GM23338 (cell line): ENCODE measurements at regions not wholly inside any gene's neighbourhood (a gene's known extent, or its start where the extent isn't known, plus 50 kb on each side); places are given as distances from the start of the nearest gene placed in this dataset.

Experiments used
- ATAC-seq: fragments of 200-7000 bp; cut with Tn5 transposase; 3 replicates; pipeline ENCODE4 v1.9.1; 2020
- DNase-seq: peaks from one replicate; pipeline ENCODE4 v3.0.0-alpha.2; 2015; ENCODE audit warnings: low spot score
- H2AFZ ChIP-seq: fragments of 200-600 bp; sonication (generic); 2 replicates; pipeline ENCODE4 v1.8.0; 2016; ENCODE audit warnings: antibody characterized with exemption, mild to moderate bottlenecking, moderate library complexity
- H3F3A ChIP-seq: fragments of 200-600 bp; sonication (generic); replicated peaks from 2 replicates; pipeline ENCODE4 v1.8.0; 2017; ENCODE audit warnings: antibody characterized with exemption, mixed run types, low read depth
- H3K27ac ChIP-seq: fragments of 200-600 bp; sonication (generic); 2 replicates; pipeline ENCODE4 v1.6.1; 2016; ENCODE audit warnings: low read depth
- H3K27me3 ChIP-seq: fragments of 200-600 bp; sonication (generic); 2 replicates; pipeline ENCODE4 v1.8.0; 2016; ENCODE audit warnings: mild to moderate bottlenecking, mixed run types, moderate library complexity; ENCODE audit not compliant: insufficient read depth
- H3K36me3 ChIP-seq: fragments of 200-600 bp; sonication (generic); 2 replicates; pipeline ENCODE4 v1.8.0; 2016; ENCODE audit warnings: mild to moderate bottlenecking; ENCODE audit not compliant: insufficient read depth
- H3K4me1 ChIP-seq: fragments of 200-600 bp; sonication (generic); 2 replicates; pipeline ENCODE4 v1.8.0; 2016; ENCODE audit warnings: mild to moderate bottlenecking, moderate library complexity; ENCODE audit not compliant: insufficient read depth
- H3K4me2 ChIP-seq: fragments of 200-600 bp; sonication (generic); 2 replicates; pipeline ENCODE4 v1.7.1; 2017; ENCODE audit warnings: mixed run types
- H3K4me3 ChIP-seq: fragments of 200-600 bp; sonication (generic); 2 replicates; pipeline ENCODE4 v1.6.1; 2016; ENCODE audit warnings: mixed run types
- H3K79me2 ChIP-seq: fragments of 200-600 bp; sonication (generic); replicated peaks from 2 replicates; pipeline ENCODE4 v1.8.0; 2017; ENCODE audit warnings: mild to moderate bottlenecking; ENCODE audit not compliant: insufficient read depth
- H3K9me2 ChIP-seq: fragments of 200-600 bp; sonication (generic); 2 replicates; pipeline ENCODE4 v1.8.0; 2017; ENCODE audit not compliant: insufficient read depth
- H4K20me1 ChIP-seq: fragments of 200-600 bp; sonication (generic); replicated peaks from 2 replicates; pipeline ENCODE4 v1.8.0; 2017; ENCODE audit warnings: mild to moderate bottlenecking; ENCODE audit not compliant: insufficient read depth
- H3K27ac Mint-ChIP-seq: 2 replicates; pipeline ENCODE4 v1.8.0; 2020; ENCODE audit warnings: inconsistent platforms, mild to moderate bottlenecking, moderate library complexity, mixed read lengths
- H3K27me3 Mint-ChIP-seq: 3 replicates; pipeline ENCODE4 v1.8.0; 2022; ENCODE audit warnings: low read depth, mild to moderate bottlenecking, moderate library complexity, mixed read lengths, inconsistent platforms; ENCODE audit not compliant: insufficient read depth, poor library complexity
- H3K36me3 Mint-ChIP-seq: 3 replicates; pipeline ENCODE4 v1.8.0; 2021; ENCODE audit warnings: low read depth, mild to moderate bottlenecking, inconsistent platforms, moderate library complexity, mixed read lengths
- H3K4me1 Mint-ChIP-seq: 3 replicates; pipeline ENCODE4 v1.8.0; 2020; ENCODE audit warnings: mild to moderate bottlenecking, inconsistent platforms, mixed read lengths
- H3K4me3 Mint-ChIP-seq: 3 replicates; pipeline ENCODE4 v1.8.0; 2021; ENCODE audit warnings: moderate library complexity, mild to moderate bottlenecking, inconsistent platforms, mixed read lengths
- H3K9me3 Mint-ChIP-seq: 3 replicates; pipeline ENCODE4 v1.8.0; 2020; ENCODE audit warnings: moderate library complexity, mild to moderate bottlenecking, inconsistent platforms, mixed read lengths
- CREB1 ChIP-seq: fragments of 250-450 bp; sonication (Bioruptor Pico); IDR thresholded peaks from 2 replicates; pipeline ENCODE4 v1.5.0; 2020; ENCODE audit warnings: low read depth, mild to moderate bottlenecking, moderate library complexity
- CTCF ChIP-seq, 2 experiments: fragments of 200-600 bp in 1 of 2; sonication (generic) in 1 of 2; conservative IDR thresholded peaks; 2 replicates each; pipeline versions ENCODE4 v1.5.1 to v1.6.1; 2016 to 2017; ENCODE audit warnings: antibody characterized with exemption in 2 of 2, low read depth in 2 of 2, mild to moderate bottlenecking in 2 of 2, moderate library complexity in 1 of 2
- ETS1 ChIP-seq: IDR thresholded peaks from 2 replicates; pipeline ENCODE4 v1.6.1; 2016; ENCODE audit warnings: antibody characterized with exemption
- EZH2 ChIP-seq: fragments of 200-600 bp; sonication (generic); IDR thresholded peaks from one replicate; pipeline ENCODE4 v1.8.0; 2017; ENCODE audit warnings: antibody characterized with exemption, mild to moderate bottlenecking, low read depth; ENCODE audit not compliant: unreplicated experiment
- JUNB ChIP-seq: IDR thresholded peaks from one replicate; pipeline ENCODE4 v1.6.1; 2016; ENCODE audit warnings: antibody characterized with exemption; ENCODE audit not compliant: unreplicated experiment
- POLR2AphosphoS5 ChIP-seq: IDR thresholded peaks from 2 replicates; pipeline ENCODE4 v1.6.1; 2016; ENCODE audit warnings: antibody characterized with exemption, low read depth
- REST ChIP-seq: IDR thresholded peaks from one replicate; pipeline ENCODE4 v1.6.1; 2018; ENCODE audit warnings: antibody characterized with exemption; ENCODE audit not compliant: unreplicated experiment
- STAT1 ChIP-seq: IDR thresholded peaks from one replicate; pipeline ENCODE4 v1.6.1; 2016; ENCODE audit warnings: antibody characterized with exemption; ENCODE audit not compliant: unreplicated experiment
- ZNF331 ChIP-seq: fragments of 250-450 bp; sonication (Bioruptor Pico); IDR thresholded peaks from 2 replicates; pipeline ENCODE4 v1.5.0; 2020; ENCODE audit warnings: low read depth, mild to moderate bottlenecking, moderate library complexity
- ZNF462 ChIP-seq: fragments of 250-450 bp; sonication (Bioruptor Pico); IDR thresholded peaks from 2 replicates; pipeline ENCODE4 v1.5.0; 2020; ENCODE audit warnings: mild to moderate bottlenecking, moderate library complexity

GRCh38 chr2:436205-436604 lies 148.3 kb upstream of the ALKAL2 start (continued):
- no peak for TF ChIP-seq REST
- TF ChIP-seq CTCF (conservative IDR thresholded peaks at IDR 0.05; ENCODE audit: low read depth in 2 of 2) = no peak
- no peak for TF ChIP-seq JUNB
- TF ChIP-seq STAT1 = no peak

GRCh38 chr2:434625-435024 lies 146.7 kb upstream of the ALKAL2 start:
- no peaks in the 10 kb centered on the region for H3K9me3 Mint-ChIP-seq
- Histone ChIP-seq H3K36me3 (no peaks in the 10 kb centered on the region), H3K4me1 (peaks cover 6% of the 10 kb centered on the region; the same call in 1 of the 2 replicates), H3K79me2 (no peaks in the 10 kb centered on the region), H3K27me3 (no peaks in the 10 kb centered on the region), H3K4me3 (no peak overlapping the region), H3K4me2 (no peak overlapping the region), H3K9me2 (no peaks in the 10 kb centered on the region), H3K27ac (no peak overlapping the region), H4K20me1 (no peaks in the 10 kb centered on the region), H3F3A (no peaks in the 10 kb centered on the region), H2AFZ (peak overlapping the region; percentile 61; the same call in 1 of the 2 replicates)
- peaks cover 19% of the 10 kb centered on the region for H3K4me1 Mint-ChIP-seq
- peak overlapping the region; percentile 40; the same call in 1 of the 2 replicates for H3K27ac Mint-ChIP-seq
- H3K36me3 Mint-ChIP-seq = no peaks in the 10 kb centered on the region
- ATAC-seq (no peak), DNase-seq (no peak)
- no peak overlapping the region for H3K4me3 Mint-ChIP-seq
- peaks cover 11% of the 10 kb centered on the region for H3K27me3 Mint-ChIP-seq
- no peak for TF ChIP-seq EZH2
- no peak for TF ChIP-seq JUNB
- TF ChIP-seq ETS1 = no peak
- TF ChIP-seq POLR2AphosphoS5 = no peak
- TF ChIP-seq ZNF331 (CRISPR knock-in tag) = no peak
- TF ChIP-seq ZNF462 = no peak
- TF ChIP-seq CREB1 (CRISPR knock-in tag) = no peak
- no peak for TF ChIP-seq CTCF (conservative IDR thresholded peaks at IDR 0.05; ENCODE audit: low read depth in 2 of 2)
